Stimulated activated CD4-positive, alpha-beta T cell treated with anti-CD3 and anti-CD28 coated beads, Interleukin-1b, Interleukin-23, amount 100 ng/mL, for 48 hours (primary cell): ENCODE measurements at regions not wholly inside any gene's neighbourhood (a gene's known extent, or its start where the extent isn't known, plus 50 kb on each side); places are given as distances from the start of the nearest gene placed in this dataset.

Experiments used
- DNase-seq: peaks from one replicate; pipeline ENCODE4 v3.0.0-alpha.2; 2020

DNA sequence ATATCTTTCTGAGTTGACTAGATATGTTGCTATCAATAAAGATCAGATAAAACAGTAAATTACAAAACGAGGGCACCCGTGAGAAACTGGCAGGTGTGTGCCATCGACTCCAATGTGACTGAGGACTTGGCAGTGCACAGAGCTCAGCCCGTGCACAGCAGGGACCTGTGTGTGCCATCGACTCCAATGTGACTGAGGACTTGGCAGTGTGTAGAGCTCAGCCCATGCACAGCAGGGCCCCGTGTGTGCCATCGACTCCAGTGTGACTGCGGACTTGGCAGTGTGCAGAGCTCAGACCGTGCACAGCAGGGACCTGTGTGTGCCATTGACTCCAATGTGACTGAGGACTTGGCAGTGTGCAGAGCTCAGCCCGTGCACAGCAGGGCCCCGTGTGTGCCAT lies 347.2 kb upstream of the B3GAT1 start:
- no peak for DNase-seq

DNA sequence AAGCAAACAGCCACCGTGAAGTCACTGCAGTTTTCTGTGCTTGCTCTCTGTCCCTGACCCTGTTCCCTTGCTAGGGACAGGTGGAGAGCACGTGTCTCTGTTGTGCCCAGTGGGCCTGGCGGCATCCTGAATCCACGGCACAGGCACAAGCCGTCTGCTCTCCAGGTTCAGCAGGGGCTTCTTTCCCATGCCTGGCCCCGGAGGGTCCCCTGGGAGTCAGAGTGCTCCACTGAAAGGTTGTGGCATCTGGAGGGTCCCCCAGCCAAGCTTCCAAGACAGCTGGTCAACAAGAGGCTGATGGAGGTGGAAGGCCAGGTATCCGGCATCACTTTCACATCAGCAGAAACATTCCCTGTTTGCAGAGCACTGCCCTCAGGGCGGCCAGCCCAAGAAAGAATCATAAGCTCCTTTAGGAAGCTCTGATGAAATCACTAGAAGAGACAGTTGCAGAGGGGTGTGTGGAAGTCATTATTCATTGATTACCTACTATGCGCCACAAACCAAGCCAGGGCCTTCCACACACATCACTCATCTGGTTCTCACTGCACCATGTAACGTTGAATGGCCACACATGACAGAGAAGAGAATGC lies 346.4 kb upstream of the B3GAT1 start:
- no peak for DNase-seq

DNA sequence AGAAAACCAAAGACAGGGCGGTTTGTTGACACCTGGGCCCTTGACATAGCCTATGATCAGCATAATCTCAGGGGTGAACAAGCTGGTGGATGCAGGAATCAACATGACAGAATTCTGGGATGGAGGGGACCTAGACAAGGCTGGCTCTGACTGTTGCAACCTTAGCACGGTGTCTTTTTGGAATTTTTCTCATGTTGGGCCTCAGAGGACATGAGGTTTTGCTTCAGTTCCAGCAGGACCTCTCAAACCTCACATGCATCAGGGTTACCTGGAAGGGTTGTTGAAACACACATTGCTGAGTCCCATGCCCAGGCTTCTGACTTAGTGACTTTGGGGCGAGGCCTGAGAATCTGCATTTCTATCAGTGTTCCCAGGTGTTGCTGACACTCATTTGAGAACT lies 345.6 kb upstream of the B3GAT1 start:
- DNase-seq, result no peak

DNA sequence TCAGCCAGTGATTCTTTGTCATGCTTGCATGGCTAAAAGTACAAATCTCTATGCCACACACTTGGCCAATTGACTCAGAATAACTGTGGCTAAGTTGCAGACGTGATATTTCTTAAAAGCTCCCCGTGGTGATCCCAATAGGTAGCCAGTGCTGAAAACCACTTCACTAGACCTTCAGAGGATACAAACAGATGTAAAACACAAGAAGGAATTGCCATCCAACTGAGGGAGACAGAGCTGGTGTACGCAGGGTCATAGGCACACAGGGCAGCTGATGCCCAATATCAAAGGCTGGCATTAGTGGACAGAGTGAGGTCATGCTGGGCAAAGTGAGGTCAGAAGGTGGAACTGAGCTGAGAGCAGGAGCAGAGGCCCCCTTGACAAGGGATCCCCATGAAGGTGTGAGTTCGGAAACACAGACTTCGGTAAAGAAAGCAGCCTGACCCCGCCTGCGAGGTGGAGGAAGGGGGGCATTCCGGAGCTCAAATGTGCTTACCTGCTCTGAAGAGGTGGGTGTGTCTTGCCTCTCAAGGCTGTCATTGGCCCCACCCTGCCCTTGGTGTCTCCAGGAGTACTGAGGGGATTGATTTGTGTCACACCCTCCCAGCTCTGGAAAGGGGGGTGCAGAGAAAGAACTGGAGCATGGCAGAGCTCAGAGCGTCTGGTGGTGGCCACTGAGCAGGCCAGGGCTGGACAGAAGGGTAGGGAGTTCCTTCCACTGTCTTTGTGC lies 344.9 kb upstream of the B3GAT1 start:
- no peak for DNase-seq

DNA sequence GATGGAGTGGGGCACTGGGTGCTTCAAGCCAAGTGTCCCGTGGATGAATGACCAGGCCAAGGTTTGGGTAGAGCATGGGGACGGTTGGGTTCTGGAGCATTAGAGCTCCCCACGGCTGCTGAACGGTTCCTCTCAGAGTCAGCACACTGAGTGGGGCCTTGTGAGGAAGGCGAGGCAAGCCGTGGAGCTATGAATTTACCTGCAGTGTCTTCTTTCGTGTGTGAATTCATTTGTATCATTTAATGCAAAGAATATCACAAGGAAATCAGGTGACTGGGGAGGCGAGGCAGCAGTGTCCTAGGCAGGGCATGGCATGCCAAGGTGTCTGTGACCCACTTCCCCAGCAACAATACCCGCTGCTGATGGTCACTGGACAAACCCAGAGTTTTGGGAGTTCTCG lies 343.5 kb upstream of the B3GAT1 start:
- no peak for DNase-seq

DNA sequence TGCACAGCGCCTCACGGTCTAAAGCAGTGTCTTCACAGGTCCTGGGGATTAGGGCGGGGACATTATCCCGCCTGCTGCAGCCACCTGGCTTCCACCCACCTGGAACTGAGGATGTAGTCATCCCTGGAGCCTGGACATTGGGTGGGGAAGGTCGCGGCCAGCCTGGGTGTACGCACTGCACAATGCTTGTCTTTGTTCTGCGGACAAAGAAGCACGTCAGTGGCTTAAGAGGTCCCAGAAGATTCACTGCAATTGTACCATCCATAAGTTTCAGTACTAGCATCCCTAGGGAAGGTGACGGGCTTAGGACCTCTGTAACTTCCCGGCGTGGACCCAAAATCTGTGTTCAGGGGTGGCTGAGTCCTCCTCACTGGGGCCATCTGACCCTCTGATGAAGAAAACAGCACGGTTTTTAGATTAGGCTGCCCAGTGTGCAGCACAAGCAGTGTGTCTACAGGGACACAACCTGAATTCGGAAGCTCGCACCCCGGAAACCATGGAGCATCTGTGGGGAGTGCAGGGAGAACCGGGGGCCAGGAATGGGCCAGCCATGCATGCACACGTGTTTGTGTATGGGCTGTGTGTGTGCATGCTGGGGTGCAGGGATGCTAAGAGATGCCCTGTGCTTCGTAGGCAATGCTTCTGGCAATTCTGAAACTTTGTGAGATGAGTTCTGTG lies 342.6 kb upstream of the B3GAT1 start:
- DNase-seq, result no peak

DNA sequence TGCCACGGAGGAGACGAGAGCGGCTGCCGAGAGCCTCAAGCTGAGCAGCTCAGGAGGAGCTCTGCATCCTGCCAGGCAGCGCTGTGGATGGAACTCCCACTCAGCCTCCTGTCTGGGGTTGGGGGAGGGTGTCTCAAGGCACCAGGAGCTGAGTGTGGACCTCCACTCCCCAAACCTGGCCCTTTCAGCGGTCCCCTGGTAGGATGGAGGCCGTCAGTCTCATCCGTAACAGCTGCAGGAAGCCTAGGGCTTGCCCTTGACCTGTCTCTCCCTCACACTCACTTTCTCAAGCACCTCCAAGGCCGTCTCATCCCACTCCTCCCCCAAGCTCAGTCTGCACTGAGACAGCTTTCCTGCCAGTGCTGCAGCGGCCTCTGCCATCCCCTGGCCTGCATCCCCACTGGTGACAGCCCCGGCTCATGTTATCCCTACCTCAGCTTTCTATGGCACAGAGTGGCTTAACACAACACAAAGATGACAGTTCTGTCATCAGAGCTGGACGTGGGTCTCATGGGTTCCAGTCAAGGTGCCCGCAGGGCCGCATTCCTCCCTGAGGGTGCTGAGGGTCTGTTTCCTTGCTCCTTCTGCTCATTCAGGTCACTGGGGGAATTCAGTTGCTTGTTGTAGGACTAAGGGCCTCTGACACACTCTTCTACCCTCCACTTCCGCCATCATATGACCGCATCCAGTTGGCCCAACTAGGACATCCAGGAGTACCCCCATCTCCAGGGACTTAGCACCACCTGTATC lies 341.9 kb upstream of the B3GAT1 start:
- no peak for DNase-seq

DNA sequence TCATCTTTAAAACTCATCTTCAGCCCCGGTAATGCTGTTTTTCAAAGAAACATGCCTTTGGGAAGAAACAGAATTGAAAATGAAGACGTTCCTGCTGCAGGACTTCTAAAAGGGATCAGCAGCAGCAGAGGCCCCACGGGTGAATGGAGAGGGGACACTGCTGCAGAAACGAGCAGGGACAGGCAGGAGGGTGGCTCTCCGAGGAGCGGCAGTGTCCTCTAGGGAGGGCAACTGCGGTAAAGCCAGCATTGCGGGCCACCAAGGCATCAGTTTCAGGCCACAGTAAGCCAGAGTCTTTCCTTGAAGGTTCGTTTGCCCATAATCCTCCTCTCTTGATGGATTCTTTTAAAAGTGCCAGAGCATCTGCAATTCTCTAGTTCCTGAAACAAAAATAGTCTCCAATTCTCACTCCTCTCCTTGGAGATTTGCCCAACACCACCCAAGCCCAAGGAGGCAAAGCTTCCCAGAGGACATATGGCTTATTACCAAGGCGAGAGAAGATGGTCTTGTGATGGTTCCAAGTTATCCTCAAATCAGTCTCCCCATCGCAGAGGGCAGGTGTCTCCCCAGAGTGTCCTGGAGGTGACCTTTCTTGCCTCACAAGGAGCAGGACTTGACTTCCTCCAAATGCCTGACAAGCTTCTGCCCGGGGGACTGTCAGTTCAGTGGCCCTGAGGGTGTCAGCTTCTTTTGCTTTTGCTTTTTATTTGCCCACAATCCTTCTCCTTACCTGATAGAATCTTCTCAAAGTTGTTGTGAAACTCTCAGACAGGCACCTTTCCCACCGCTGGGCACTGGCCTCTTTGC lies 341.1 kb upstream of the B3GAT1 start:
- DNase-seq, result no peak

DNA sequence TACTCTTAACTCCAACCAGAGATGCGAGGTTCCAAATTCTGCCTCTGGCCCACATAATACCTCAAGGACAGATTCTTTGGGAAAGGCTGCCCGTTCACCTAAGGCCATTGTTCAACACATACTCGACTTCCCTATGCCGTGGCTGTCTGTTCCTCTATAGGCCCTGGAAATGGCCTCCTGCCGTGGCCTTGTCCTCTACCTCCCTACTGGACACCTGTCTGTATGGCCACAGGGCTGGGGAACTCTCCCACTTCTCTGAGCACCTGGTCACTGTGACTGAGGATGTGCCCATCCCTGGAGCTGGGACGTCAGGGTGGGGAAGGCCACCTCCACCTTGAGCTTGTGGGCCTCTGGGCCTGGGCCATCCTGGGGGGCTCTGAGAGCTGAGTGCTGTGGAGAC lies 340.5 kb upstream of the B3GAT1 start:
- no peak for DNase-seq

DNA sequence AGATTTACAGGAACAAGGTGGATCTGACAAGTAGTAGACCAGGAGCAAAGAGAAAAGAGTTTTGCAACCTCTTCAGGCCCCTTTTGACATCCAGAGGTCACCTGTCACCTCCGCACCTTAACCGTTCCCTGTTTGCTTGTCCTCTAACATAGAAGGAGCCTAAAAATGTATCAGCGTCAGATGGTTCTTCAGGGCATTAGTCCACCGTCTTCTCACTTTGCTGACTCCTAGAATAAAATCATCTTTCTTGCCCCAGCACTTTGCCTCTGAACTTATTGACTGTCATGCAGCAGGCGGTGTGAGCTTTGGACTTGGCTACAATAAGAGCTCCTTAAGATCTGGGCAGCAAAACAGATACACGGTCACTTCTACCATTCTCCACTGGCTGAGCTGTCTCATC lies 339.7 kb upstream of the B3GAT1 start:
- no peak for DNase-seq

DNA sequence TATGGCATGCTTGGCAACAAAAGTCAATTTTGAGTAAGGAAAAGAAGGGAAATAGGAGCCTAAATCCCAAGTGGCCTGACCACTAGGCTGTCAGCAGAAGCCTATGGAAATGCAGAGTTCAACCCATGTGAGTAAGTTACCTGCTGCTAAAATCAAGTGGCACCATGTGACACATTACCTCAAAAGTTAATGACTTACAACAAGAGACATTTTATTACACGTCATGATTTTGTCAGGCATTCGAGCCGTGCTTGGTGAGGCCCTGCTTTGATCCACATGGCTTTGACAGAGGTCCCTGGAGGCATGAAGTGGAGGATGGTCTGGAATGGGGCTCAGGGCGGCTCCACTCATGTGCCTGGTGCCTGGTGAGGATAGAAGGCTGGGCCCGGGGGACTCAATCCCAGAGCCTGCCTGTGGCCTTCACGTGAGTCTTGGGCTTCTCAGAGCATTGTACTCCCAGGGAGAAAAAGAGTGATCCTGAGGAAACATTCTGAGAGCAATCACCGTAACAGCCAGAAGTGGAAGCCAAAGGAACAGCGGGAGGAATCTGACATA lies 339.1 kb upstream of the B3GAT1 start:
- no peak for DNase-seq

DNA sequence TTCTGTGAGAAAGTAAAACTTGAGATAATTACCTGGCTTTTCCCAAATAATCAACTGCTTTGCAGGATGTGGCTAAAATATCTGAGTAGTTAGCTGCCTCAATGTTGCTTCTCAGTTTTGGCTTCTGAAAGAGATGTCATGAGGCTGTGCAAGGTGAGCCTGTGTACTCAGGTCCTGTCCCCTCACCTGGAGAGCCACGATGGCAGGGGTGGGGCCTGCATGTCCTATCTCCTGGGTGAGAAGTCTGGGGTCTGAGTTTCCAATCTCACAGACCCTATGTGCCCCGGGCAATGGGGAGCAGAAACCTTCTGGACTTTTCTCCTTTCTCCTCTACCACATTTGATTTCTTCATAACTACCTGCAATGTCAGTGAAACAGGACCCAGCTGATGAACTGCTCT lies 338.6 kb upstream of the B3GAT1 start:
- no peak for DNase-seq

DNA sequence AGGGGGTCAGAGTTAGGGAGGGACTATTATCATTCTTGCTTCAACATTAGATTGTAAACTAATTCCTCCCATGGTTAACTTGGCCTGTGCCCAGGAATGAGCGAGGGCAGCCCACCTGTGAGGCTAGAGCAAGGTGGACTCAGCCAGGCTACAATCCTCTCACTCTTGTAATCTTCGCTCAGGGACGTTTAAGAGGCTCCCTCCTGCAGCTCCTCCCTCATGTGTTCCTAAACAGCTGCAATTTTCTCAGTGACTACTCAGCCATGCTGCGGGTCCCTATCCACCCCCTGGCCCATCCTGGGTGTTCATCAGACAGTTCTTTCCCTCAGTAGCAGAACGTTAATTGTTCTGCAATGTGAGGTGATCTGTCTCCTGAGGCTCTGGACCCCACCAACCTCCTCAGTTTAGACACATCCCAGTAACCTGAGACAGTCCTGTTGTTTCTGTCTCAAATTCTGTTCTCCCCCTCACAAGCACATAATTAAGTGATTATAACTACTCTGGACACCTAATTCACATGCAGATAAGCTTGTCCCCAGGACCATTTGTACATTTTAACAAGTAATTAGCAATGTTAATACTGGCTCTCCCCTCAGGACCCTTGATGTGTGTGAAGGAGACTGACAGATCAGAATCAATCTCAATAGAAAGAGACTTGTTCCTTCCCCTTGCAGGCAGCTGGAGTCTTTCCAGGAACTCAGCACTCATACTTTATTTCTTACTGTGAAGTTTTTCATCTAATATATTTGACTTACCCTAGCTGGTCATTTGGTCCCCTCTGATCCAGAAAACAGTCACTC lies 337.2 kb upstream of the B3GAT1 start:
- no peak for DNase-seq

DNA sequence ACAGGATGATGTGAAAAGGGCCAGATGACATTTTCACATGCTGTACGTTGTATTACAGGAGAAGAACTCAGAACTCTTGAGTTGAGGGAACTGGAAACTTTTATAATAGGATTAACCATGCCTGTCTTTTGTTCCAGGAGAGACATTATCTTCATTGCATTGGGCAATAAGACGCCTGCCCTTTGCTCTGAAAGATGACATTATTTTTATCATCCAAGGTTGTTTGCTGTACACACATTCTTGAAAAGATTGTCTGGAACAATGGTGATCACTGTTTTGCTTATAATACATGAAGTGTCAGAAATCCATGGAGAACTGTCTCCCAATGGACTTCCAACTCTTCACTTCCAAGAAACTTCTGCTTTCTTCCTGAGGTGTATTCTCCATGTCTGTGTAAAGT lies 334.6 kb upstream of the B3GAT1 start:
- DNase-seq, result no peak

DNA sequence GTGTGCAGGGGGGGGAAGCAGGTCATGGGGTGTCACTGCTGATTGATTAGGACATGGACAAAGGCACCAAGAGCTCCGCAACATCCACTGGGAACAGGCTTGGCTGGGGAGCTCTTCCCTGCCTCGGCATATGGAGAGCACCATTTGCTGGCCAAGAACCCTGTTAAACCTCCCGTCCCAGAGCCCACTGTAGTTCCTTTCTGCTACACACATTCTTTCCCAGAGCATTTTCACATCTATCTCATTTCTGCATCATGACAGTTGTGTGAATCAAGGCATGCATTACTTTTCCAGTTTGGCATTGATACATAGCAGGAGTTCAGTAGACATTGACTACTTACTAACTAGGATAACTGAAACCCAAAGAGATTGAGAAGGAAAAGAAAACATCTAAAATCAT lies 333.4 kb upstream of the B3GAT1 start:
- DNase-seq, result no peak

DNA sequence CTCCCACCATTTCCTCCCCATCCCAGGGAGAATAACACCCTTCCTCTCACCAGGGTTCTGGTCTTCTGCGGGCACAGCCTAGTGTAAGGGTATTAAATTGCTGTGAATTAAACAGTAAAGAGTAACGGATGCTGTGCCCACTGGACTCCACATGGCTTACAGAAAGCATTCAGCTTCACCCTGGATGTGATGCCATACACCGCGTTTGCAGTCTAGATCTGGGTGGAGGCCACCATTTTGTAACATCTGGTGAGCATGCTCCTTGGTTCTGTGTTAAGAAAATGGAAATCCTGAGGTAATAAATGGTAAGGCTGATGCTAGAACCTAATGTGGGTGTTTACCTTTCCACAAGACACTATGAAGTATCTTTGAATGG lies 331.8 kb upstream of the B3GAT1 start:
- DNase-seq, result no peak

DNA sequence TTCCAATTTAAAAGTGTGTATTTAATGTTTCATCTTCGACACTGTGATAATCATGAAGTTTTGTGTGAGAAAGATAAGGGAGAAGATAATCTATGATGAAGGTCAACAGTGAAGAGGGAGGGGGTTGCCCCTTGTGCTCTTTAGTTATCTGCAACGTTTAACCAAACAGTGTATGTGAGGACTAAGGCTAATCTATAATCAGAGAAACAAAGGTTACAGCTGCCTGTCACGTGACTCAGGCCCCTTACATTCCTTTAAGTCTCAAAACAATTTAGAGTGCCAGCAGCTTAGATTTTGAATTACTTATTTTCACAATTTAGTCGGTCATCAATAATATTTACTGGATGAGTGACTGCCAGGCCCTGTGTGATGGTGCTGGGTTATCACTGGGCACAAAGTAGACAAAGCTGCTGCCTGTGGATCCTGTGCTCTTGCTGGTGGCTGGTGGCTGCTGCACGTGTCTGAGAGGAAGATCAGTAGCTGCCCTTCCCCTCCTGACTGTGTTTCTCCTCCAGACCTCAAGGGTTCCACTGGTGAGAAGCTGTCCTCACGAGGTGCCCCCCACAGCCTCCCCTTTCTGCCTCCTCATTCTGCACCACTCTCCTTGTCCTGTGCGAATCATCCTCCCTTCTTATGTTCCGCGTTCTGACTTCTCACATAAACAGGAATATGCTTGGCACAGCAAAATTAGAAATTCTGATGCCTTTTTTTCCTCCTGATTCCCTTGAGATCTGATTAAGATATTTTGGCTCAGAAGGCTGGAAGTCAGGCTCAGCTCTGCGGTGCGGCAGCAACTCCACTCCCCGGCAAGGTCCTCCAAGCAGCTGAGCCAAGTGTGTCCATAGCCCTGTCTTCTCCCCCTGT lies 331.1 kb upstream of the B3GAT1 start:
- DNase-seq, result no peak

DNA sequence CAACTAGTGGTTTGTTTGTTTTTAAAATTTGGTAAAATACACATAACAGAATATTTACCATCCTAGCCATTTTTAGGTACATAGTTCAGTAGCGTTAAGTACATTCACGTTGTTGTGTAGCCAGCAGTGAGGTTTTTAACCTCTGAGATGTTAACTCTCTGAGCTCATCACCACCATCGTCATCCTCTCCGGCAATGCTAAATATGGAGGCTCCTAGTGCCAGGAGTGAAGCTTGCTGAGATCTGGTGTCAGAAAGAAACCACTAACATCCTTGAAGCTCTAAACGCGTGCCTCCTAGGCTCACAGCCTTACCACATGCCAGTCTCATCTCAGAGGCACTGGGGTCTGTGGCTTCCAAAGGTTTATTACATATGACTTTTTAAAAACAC lies 330.2 kb upstream of the B3GAT1 start:
- no peak for DNase-seq

DNA sequence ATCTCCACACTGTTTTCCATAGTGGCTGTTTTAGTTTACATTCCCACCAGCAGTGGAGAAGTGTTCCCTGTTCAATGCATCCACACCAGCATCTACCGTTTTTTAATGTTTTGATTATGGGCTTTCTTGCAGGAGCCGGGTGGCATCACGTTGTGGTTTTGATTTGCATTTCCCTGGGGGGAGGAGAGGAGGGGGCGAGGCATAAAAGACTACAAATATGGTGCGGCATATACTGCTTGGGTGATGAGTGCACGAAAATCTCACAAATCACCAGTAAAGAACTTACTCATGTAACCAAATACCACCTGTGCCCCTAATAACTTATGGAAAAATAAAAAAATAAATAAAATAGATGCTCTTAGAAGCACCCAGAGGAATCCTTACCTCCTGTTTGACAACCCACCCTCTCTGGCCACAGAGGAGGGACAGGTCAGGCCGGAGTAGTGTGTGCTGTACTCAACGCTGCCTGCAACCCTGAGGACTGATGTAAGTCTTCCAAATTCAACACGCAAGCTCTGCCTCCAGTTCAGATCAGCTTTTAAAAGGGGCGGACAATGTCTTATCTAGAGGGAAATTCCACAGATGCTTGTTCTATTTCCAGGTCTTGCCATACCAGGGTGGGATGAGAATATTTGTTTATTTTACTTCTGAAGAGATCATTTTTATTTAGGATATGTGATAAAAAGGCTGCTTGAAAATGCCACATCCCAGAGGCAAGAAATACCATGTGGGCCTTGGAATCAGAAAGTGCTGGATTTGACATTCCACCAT lies 329.6 kb upstream of the B3GAT1 start:
- DNase-seq, result no peak
